ENCODE measurements at regions not wholly inside any gene's neighbourhood (a gene's known extent, or its start where the extent isn't known, plus 50 kb on each side); places are given as distances from the start of the nearest gene placed in this dataset.

- no peak for DNase-seq (ENCODE audit: low read depth in 2 of 2)
These were observed 60.1 kb upstream of the MLN start for GRCh38 chr6:33863723-33864440.

DNA sequence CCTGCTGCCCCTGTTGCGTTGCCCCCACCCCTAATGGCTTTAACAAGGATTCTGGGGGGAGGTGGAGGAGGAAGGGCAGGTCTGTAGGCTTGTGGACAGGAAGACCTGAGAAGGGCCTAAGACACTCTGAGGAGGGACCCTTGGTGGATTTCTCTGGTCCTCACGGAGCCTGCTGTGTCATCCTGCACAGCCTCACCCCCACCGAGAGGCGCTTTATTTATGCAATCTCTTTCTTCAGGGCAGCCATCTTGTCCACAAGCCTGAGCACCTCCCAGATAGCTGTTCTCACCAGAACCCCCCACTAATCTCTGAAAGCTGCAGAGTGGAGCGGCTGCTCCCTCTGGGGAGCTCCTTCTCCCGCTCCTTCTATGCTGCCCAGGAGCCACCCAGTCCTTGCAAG is 59.3 kb upstream of the MLN start:
- no peak for DNase-seq (ENCODE audit: low read depth in 2 of 2)

GRCh38 chr6:33862536-33862935 is 58.7 kb upstream of the MLN start:
- DNase-seq (ENCODE audit: low read depth in 2 of 2), result no peak

DNA sequence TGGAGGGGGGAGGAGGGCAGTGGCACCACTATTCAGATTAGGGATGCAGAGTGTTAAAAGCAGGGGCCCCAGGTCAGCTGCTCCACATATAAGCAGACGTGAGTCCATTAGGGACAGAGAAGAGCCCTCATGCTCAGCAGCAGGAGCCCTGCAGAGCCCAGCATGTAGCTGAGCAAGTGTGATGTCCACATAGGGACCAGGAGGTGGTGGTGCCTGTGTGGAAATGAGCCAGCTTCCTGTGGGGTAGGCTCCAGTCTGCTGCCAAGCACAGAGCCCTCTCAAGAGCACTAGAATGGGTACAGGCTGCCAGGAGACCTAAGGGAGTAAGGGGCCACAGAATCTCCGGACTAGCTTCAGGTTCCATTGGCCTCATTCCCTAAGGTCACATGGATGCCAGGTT is 57.9 kb upstream of the MLN start:
- no peak for DNase-seq (ENCODE audit: low read depth in 2 of 2)

DNA sequence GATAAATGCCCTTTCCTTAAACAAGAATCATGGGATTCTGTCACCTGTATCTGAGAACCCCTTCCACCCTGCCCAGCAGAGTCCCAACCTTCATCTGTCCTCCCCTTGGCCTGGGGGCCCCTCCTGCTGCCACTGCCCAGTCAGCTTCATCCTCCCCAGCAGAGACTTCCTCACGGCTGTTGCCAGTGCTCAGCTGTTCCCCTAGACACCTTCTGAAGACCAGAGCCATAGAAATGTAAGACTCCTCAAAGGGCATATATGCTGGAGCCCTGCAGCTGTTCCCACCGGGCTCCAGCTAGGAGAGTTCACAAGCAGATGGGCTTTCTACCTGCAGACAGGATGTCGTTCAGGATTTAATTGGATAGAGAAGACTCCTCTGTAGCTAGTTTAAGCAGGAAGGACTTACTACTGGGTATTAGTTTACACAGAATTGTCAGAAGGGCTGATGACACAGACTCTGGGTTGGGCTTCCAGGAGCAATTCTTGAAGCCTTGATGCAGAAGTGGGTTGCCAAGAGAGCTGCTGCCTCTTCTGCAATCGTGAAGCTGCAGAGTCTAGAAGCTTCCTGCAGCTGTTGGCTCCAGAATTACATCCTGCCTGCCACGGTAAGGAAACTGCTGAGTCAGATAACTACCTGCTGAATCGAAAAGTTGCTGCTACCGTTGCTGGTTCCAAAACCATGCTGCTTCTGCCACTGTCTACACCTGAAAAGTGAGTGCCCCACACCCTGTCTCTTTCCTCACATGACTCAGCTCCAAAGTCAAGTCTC is 57.1 kb upstream of the MLN start:
- DNase-seq (ENCODE audit: low read depth in 2 of 2), result no peak

DNA sequence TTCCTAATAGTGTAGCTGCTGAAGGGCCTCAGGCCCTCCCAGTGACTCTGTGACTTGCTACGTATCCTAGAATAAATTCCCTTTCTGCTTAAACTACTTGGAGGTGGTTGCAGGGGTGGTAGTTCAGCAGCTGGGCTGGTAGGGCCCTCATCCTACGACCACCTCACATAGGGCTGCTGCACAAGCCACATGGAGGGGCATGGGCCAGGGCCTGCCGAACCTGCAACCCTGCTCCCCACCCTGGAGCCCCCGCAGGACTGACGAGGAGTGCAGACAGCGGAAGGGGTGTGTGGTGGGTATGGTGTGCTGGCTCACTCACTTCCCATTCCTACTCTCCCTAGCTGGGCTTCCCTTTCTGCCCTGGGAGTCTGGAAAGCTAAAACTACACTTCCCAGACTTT is 56.2 kb upstream of the MLN start:
- DNase-seq (ENCODE audit: low read depth in 2 of 2), result no peak

- no peak for DNase-seq (ENCODE audit: low read depth in 2 of 2)
These were observed 55.2 kb upstream of the MLN start for GRCh38 chr6:33858804-33859505.

- DNase-seq (ENCODE audit: low read depth in 2 of 2), result no peak
These were observed 54.2 kb upstream of the MLN start for GRCh38 chr6:33857932-33858475.

GRCh38 chr6:33857093-33857931 is 53.5 kb upstream of the MLN start:
- no peak for DNase-seq (ENCODE audit: low read depth in 2 of 2)

GRCh38 chr6:33856655-33857054 is 52.9 kb upstream of the MLN start:
- peak; percentile 62 to 64 for DNase-seq (ENCODE audit: low read depth in 2 of 2)

GRCh38 chr6:33856031-33856590 is 52.3 kb upstream of the MLN start:
- DNase-seq (ENCODE audit: low read depth in 2 of 2), result no peak

GRCh38 chr6:33854572-33855030 is 50.8 kb upstream of the MLN start:
- no peak for DNase-seq (ENCODE audit: low read depth in 2 of 2)

GRCh38 chr6:33853736-33854135 is 49.9 kb upstream of the MLN start:
- DNase-seq (ENCODE audit: low read depth in 2 of 2), result no peak
